PC-3 (cell line): ENCODE measurements at regions not wholly inside any gene's neighbourhood (a gene's known extent, or its start where the extent isn't known, plus 50 kb on each side); places are given as distances from the start of the nearest gene placed in this dataset.

Experiments used
- ATAC-seq: fragments of 200-7000 bp; cut with Tn5 transposase; 2 replicates; pipeline ENCODE4 v1.9.1; 2020; ENCODE audit warnings: mild to moderate bottlenecking, moderate library complexity
- BruUV-seq: library from RNA; stranded (reverse); fragments of 400-500 nt; replicated peaks from 2 replicates; lab custom pipeline; 2021; lab: Mats Ljungman, UMichigan
- CTCF ChIA-PET: fragments of 300-600 bp; sonication (Branson Sonifier 250); formaldehyde crosslinking; loops from one replicate; lab custom pipeline; 2022; ENCODE audit warnings: antibody characterized with exemption; lab: Charles Lee
- POLR2A ChIA-PET: fragments of 300-600 bp; sonication (Branson Sonifier 250); formaldehyde crosslinking; loops from one replicate; lab custom pipeline; 2022; ENCODE audit warnings: antibody characterized with exemption; ENCODE audit not compliant: unreplicated experiment; lab: Charles Lee
- DNase-seq: peaks from one replicate; pipeline ENCODE4 v3.0.0-alpha.2; 2015
- H2AFZ ChIP-seq: fragments of 300-600 bp; sonication (generic); 2 replicates; pipeline ENCODE4 v1.6.0; 2016; ENCODE audit warnings: antibody characterized with exemption, low read length
- H3F3A ChIP-seq: fragments of 300-600 bp; sonication (generic); one replicate; pipeline ENCODE4 v1.6.0; 2017; ENCODE audit warnings: antibody characterized with exemption, low read length, control low read depth, mild to moderate bottlenecking; ENCODE audit not compliant: unreplicated experiment
- H3K27ac ChIP-seq: fragments of 300-600 bp; sonication (generic); 2 replicates; pipeline ENCODE4 v1.5.1; 2016; ENCODE audit warnings: mild to moderate bottlenecking, low read length
- H3K27me3 ChIP-seq: fragments of 300-600 bp; sonication (generic); 2 replicates; pipeline ENCODE4 v1.6.1; 2016; ENCODE audit warnings: low read length, mixed read lengths
- H3K36me3 ChIP-seq: fragments of 300-600 bp; sonication (generic); 2 replicates; pipeline ENCODE4 v1.6.1; 2016; ENCODE audit warnings: low read depth, mixed run types, low read length, mixed read lengths
- H3K4me1 ChIP-seq: fragments of 300-600 bp; sonication (generic); 2 replicates; pipeline ENCODE4 v1.5.1; 2016; ENCODE audit warnings: low read length; ENCODE audit not compliant: insufficient read depth
- H3K4me2 ChIP-seq: fragments of 300-600 bp; sonication (generic); 2 replicates; pipeline ENCODE4 v1.6.0; 2016; ENCODE audit warnings: low read length
- H3K4me3 ChIP-seq: fragments of 300-600 bp; sonication (generic); 2 replicates; pipeline ENCODE4 v1.5.1; 2016; ENCODE audit warnings: mild to moderate bottlenecking, low read length, mixed read lengths
- H3K79me2 ChIP-seq: fragments of 300-600 bp; sonication (generic); 2 replicates; pipeline ENCODE4 v1.6.1; 2017; ENCODE audit warnings: low read length, mixed read lengths
- H3K9ac ChIP-seq: fragments of 300-600 bp; sonication (generic); 2 replicates; pipeline ENCODE4 v1.6.0; 2016; ENCODE audit warnings: mild to moderate bottlenecking, low read length
- H3K9me2 ChIP-seq: fragments of 300-600 bp; sonication (generic); replicated peaks from 2 replicates; pipeline ENCODE4 v1.6.1; 2016; ENCODE audit warnings: mixed run types, low read length, mixed read lengths
- H3K9me3 ChIP-seq: fragments of 300-600 bp; sonication (generic); 2 replicates; pipeline ENCODE4 v1.6.1; 2016; ENCODE audit warnings: low read length, mixed read lengths
- H4K20me1 ChIP-seq: fragments of 300-600 bp; sonication (generic); 2 replicates; pipeline ENCODE4 v1.6.1; 2016; ENCODE audit warnings: low read length, mixed read lengths
- EZH2 ChIP-seq: fragments of 300-600 bp; sonication (generic); IDR thresholded peaks from one replicate; pipeline ENCODE4 v1.6.1; 2017; ENCODE audit warnings: antibody characterized with exemption, mild to moderate bottlenecking, low read length; ENCODE audit not compliant: unreplicated experiment
- EZH2phosphoT487 ChIP-seq: fragments of 300-600 bp; sonication (generic); IDR thresholded peaks from 2 replicates; pipeline ENCODE4 v1.6.1; 2018; ENCODE audit warnings: mild to moderate bottlenecking, antibody characterized with exemption, low read length, borderline replicate concordance
- intact Hi-C: fragments of 100-400 bp; cut with micrococcal nuclease; formaldehyde crosslinking; loops from 2 replicates; pipeline ENCODE4 v1.9.0; 2023
- TF ChIP-seq, protein P1 (sequence below): fragments of 300-600 bp; sonication (generic); conservative IDR thresholded peaks from 2 replicates; pipeline ENCODE4 v1.5.1; 2017; ENCODE audit warnings: antibody characterized with exemption, low read depth, mild to moderate bottlenecking, low read length

DNA sequence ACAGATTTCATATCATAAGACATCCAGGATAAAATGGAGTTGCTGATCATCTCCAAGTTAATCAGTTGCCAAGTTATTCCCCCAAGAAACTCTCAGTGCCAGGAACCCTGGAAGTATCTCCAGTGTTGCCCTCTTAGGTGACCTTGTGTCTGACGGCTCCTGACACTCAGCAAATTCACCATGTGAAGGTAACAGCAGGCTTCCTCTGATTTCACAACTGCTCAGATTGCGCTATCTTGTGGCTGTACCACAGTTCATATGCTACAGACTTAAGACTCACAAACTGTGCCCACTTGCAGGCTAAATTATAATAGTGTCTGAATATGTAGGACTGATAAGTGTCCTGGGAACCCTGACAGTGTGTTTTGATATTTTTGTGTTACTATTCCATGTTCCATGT is 186.6 kb upstream of the OPRM1 start:
- DNase-seq, result no peak

DNA sequence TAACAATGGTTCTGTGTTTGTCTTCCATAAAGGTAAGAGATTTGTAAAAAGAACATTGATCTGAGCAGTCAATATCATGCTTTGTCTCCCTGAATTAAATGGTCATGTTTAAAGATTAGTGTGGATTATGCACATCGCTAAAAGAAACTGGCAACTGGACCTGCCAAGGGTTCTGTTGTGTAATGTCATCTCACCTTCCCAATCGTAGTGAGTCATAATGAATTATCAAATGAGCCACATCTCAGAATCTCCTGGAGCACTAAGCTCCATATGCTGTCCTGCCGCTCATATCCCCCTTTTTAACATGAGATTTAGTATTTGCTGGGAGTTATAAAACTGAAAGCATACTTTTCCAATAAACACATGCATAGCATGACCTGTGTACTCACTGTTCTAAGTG is 187.0 kb upstream of the OPRM1 start:
- Histone ChIP-seq H3K4me2 (no peak overlapping the region), H3K9me3 (no peaks in the 10 kb centered on the region), H4K20me1 (no peaks in the 10 kb centered on the region), H3K27me3 (peaks cover 21% of the 10 kb centered on the region), H3K79me2 (no peaks in the 10 kb centered on the region), H3F3A (no peaks in the 10 kb centered on the region), H3K9me2 (no peaks in the 10 kb centered on the region), H3K27ac (no peak overlapping the region), H2AFZ (no peak overlapping the region), H3K4me3 (no peak overlapping the region), H3K4me1 (no peaks in the 10 kb centered on the region), H3K36me3 (no peaks in the 10 kb centered on the region), H3K9ac (no peak overlapping the region)
- TF ChIP-seq, protein P1, sequence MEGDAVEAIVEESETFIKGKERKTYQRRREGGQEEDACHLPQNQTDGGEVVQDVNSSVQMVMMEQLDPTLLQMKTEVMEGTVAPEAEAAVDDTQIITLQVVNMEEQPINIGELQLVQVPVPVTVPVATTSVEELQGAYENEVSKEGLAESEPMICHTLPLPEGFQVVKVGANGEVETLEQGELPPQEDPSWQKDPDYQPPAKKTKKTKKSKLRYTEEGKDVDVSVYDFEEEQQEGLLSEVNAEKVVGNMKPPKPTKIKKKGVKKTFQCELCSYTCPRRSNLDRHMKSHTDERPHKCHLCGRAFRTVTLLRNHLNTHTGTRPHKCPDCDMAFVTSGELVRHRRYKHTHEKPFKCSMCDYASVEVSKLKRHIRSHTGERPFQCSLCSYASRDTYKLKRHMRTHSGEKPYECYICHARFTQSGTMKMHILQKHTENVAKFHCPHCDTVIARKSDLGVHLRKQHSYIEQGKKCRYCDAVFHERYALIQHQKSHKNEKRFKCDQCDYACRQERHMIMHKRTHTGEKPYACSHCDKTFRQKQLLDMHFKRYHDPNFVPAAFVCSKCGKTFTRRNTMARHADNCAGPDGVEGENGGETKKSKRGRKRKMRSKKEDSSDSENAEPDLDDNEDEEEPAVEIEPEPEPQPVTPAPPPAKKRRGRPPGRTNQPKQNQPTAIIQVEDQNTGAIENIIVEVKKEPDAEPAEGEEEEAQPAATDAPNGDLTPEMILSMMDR, result no peak
- TF ChIP-seq EZH2phosphoT487 (no peak), EZH2 (no peak)
- POLR2A ChIA-PET, result no interaction called here
- no TSS peak for BruUV-seq
- CTCF ChIA-PET, result no interaction called here
- ATAC-seq, result no peak
- intact Hi-C loops, result no loop called here
- DNase-seq, result no peak

More for the DNA sequence above, 186.6 kb upstream of the OPRM1 start:
- BruUV-seq, result no TSS peak
- H2AFZ ChIP-seq, result no peak overlapping the region
- no peaks in the 10 kb centered on the region for H3K36me3 ChIP-seq
- H3K9me2 ChIP-seq, result no peaks in the 10 kb centered on the region
- H3K27ac ChIP-seq, result no peak overlapping the region
- H3K9ac ChIP-seq, result no peak overlapping the region
- H3K79me2 ChIP-seq, result no peaks in the 10 kb centered on the region
- no peak for ATAC-seq
- no peaks in the 10 kb centered on the region for H3F3A ChIP-seq
- no peaks in the 10 kb centered on the region for H3K4me1 ChIP-seq
- ChIA-PET CTCF (no interaction called here), POLR2A (no interaction called here)
- H4K20me1 ChIP-seq, result no peaks in the 10 kb centered on the region
- H3K27me3 ChIP-seq, result peaks cover 21% of the 10 kb centered on the region
- no peak overlapping the region for H3K4me2 ChIP-seq
- H3K4me3 ChIP-seq, result no peak overlapping the region
- intact Hi-C loops, result no loop called here
- H3K9me3 ChIP-seq, result no peaks in the 10 kb centered on the region
- TF ChIP-seq, protein P1, result no peak

DNA sequence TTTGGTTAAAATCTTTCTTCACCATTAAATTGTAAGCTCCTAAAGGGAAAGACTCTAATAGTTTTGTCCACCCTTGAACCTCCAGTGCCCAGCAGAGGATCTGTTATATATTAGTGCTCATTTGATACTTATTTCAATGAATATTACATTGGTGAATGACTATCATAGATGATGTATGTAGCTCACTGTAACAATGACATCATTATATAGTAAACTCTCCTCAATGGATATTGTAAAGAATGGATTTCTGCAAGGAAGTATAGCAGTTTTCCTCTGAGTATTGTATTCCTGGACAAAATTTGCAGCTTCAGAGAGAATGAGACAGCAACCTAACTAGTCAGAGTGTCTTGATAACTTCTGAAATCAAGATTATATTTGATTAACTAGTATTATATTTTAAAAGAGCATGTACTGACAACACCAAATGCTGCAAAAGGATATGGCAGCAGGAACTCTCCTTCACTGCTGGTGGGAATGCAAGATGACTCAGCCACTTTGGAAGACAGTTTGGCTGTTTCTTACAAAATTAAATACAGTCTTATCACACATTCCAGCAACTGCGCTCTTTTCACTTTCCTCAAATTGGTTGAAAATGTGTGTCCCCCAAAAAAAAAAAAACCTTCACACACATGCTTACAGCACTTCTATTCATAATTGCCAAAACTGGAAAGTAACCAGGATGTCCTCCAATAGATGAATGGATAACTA is 189.8 kb upstream of the OPRM1 start:
- TF ChIP-seq, protein P1, result no peak
- no peak for TF ChIP-seq EZH2
- TF ChIP-seq EZH2phosphoT487, result no peak
- peaks cover 16% of the 10 kb centered on the region for H3K27me3 ChIP-seq
- POLR2A ChIA-PET, result no interaction called here
- H3K27ac ChIP-seq, result no peak overlapping the region
- intact Hi-C loops, result no loop called here
- no peaks in the 10 kb centered on the region for H3K9me3 ChIP-seq
- H3K79me2 ChIP-seq, result no peaks in the 10 kb centered on the region
- ATAC-seq, result no peak
- no TSS peak for BruUV-seq
- H3K4me3 ChIP-seq, result no peak overlapping the region
- CTCF ChIA-PET, result no interaction called here
- no peak for DNase-seq
- no peaks in the 10 kb centered on the region for H3K4me1 ChIP-seq
- no peak overlapping the region for H3K4me2 ChIP-seq
- H2AFZ ChIP-seq, result no peak overlapping the region
- H4K20me1 ChIP-seq, result no peaks in the 10 kb centered on the region
- no peaks in the 10 kb centered on the region for H3K36me3 ChIP-seq
- H3K9ac ChIP-seq, result no peak overlapping the region
- no peaks in the 10 kb centered on the region for H3F3A ChIP-seq
- H3K9me2 ChIP-seq, result no peaks in the 10 kb centered on the region
